ENCODE measurements at regions not wholly inside any gene's neighbourhood (a gene's known extent, or its start where the extent isn't known, plus 50 kb on each side); places are given as distances from the start of the nearest gene placed in this dataset.

GRCh38 chr6:165717732-165718465 is 54.9 kb upstream of the PDE10A start:
- Histone ChIP-seq H3K9me3 (ENCODE audit: insufficient read depth, low read length) (no peaks in the 10 kb centered on the region), H3K9ac (ENCODE audit: low read length) (no peak overlapping the region), H3K27me3 (ENCODE audit: low read length) (no peaks in the 10 kb centered on the region), H3K9me2 (replicated peaks; ENCODE audit: insufficient read depth, low read length) (no peaks in the 10 kb centered on the region), H3K27ac (ENCODE audit: low read depth, low read length) (no peak overlapping the region), H3K4me3 (ENCODE audit: insufficient read depth, low read length, poor library complexity, severe bottlenecking) (no peak overlapping the region), H3K36me3 (ENCODE audit: low read length) (no peaks in the 10 kb centered on the region), H3K79me2 (ENCODE audit: insufficient read depth, low read length) (no peaks in the 10 kb centered on the region), H4K20me1 (ENCODE audit: low read depth, low read length) (no peaks in the 10 kb centered on the region), H3K4me2 (ENCODE audit: low read depth, low read length, poor library complexity, severe bottlenecking) (no peak overlapping the region), H3F3A (ENCODE audit: insufficient read depth) (no peaks in the 10 kb centered on the region), H2AFZ (ENCODE audit: low read depth, low read length, severe bottlenecking) (no peak overlapping the region)
- no peak for TF ChIP-seq EZH2phosphoT487 (conservative IDR thresholded peaks at IDR 0.05; ENCODE audit: low read length)
- TF ChIP-seq CTCF (IDR thresholded peaks at IDR 0.05; ENCODE audit: insufficient read depth, low read length, poor library complexity, severe bottlenecking) = no peak

GRCh38 chr6:165716886-165717285 is 53.8 kb upstream of the PDE10A start:
- H3K27ac ChIP-seq (ENCODE audit: low read depth, low read length) = no peak overlapping the region
- H3K9me2 ChIP-seq (replicated peaks; ENCODE audit: insufficient read depth, low read length) = no peaks in the 10 kb centered on the region
- H3K4me2 ChIP-seq (ENCODE audit: low read depth, low read length, poor library complexity, severe bottlenecking) = no peak overlapping the region
- H2AFZ ChIP-seq (ENCODE audit: low read depth, low read length, severe bottlenecking) = no peak overlapping the region
- TF ChIP-seq CTCF (IDR thresholded peaks at IDR 0.05; ENCODE audit: insufficient read depth, low read length, poor library complexity, severe bottlenecking) (no peak), EZH2phosphoT487 (conservative IDR thresholded peaks at IDR 0.05; ENCODE audit: low read length) (no peak)
- H3K27me3 ChIP-seq (ENCODE audit: low read length) = no peaks in the 10 kb centered on the region
- H3K36me3 ChIP-seq (ENCODE audit: low read length) = no peaks in the 10 kb centered on the region
- H3K9me3 ChIP-seq (ENCODE audit: insufficient read depth, low read length) = no peaks in the 10 kb centered on the region
- H3K79me2 ChIP-seq (ENCODE audit: insufficient read depth, low read length) = no peaks in the 10 kb centered on the region
- H3F3A ChIP-seq (ENCODE audit: insufficient read depth) = no peaks in the 10 kb centered on the region
- no peaks in the 10 kb centered on the region for H4K20me1 ChIP-seq (ENCODE audit: low read depth, low read length)
- no peak overlapping the region for H3K9ac ChIP-seq (ENCODE audit: low read length)
- no peak overlapping the region for H3K4me3 ChIP-seq (ENCODE audit: insufficient read depth, low read length, poor library complexity, severe bottlenecking)

- Histone ChIP-seq H3K79me2 (ENCODE audit: insufficient read depth, low read length) (no peaks in the 10 kb centered on the region), H3K4me2 (ENCODE audit: low read depth, low read length, poor library complexity, severe bottlenecking) (no peak overlapping the region), H3K27me3 (ENCODE audit: low read length) (no peaks in the 10 kb centered on the region), H3F3A (ENCODE audit: insufficient read depth) (no peaks in the 10 kb centered on the region), H3K9ac (ENCODE audit: low read length) (no peak overlapping the region), H3K36me3 (ENCODE audit: low read length) (no peaks in the 10 kb centered on the region), H4K20me1 (ENCODE audit: low read depth, low read length) (no peaks in the 10 kb centered on the region), H3K4me3 (ENCODE audit: insufficient read depth, low read length, poor library complexity, severe bottlenecking) (no peak overlapping the region), H3K9me2 (replicated peaks; ENCODE audit: insufficient read depth, low read length) (no peaks in the 10 kb centered on the region), H3K9me3 (ENCODE audit: insufficient read depth, low read length) (no peaks in the 10 kb centered on the region), H2AFZ (ENCODE audit: low read depth, low read length, severe bottlenecking) (no peak overlapping the region), H3K27ac (ENCODE audit: low read depth, low read length) (no peak overlapping the region)
- no peak for TF ChIP-seq CTCF (IDR thresholded peaks at IDR 0.05; ENCODE audit: insufficient read depth, low read length, poor library complexity, severe bottlenecking)
- TF ChIP-seq EZH2phosphoT487 (conservative IDR thresholded peaks at IDR 0.05; ENCODE audit: low read length) = no peak
Observed at GRCh38 chr6:165715428-165715827, 52.4 kb upstream of the PDE10A start.

All from SU-DHL-6 (cell line).